RWPE2 (cell line): ENCODE measurements at regions not wholly inside any gene's neighbourhood (a gene's known extent, or its start where the extent isn't known, plus 50 kb on each side); places are given as distances from the start of the nearest gene placed in this dataset.

Experiments used
- ATAC-seq: fragments of 200-7000 bp; cut with Tn5 transposase; 3 replicates; pipeline ENCODE4 v1.9.1; 2021; ENCODE audit warnings: low read depth
- DNase-seq: peaks from one replicate; pipeline ENCODE4 v3.0.0-alpha.2; 2020; ENCODE audit warnings: low spot score
- H3K27ac ChIP-seq: fragments of 450-650 bp; 2 replicates; pipeline ENCODE4 v1.5.1; 2017; ENCODE audit warnings: mild to moderate bottlenecking; ENCODE audit not compliant: poor library complexity, severe bottlenecking
- H3K27me3 ChIP-seq: fragments of 250-450 bp; sonication (Bioruptor Pico); 2 replicates; pipeline ENCODE4 v1.5.1; 2021; ENCODE audit warnings: mild to moderate bottlenecking, moderate library complexity; ENCODE audit not compliant: insufficient read depth, poor library complexity, severe bottlenecking
- H3K36me3 ChIP-seq: fragments of 250-450 bp; sonication (Bioruptor Pico); 2 replicates; pipeline ENCODE4 v1.5.1; 2020; ENCODE audit warnings: low read depth, mild to moderate bottlenecking, moderate library complexity
- H3K4me1 ChIP-seq: fragments of 250-450 bp; sonication (Bioruptor Pico); 2 replicates; pipeline ENCODE4 v1.5.1; 2021; ENCODE audit warnings: mild to moderate bottlenecking, moderate library complexity; ENCODE audit not compliant: insufficient read depth, poor library complexity, severe bottlenecking
- H3K4me3 ChIP-seq: fragments of 250-450 bp; sonication (Bioruptor Pico); 2 replicates; pipeline ENCODE4 v1.5.1; 2021; ENCODE audit warnings: mild to moderate bottlenecking, moderate library complexity; ENCODE audit not compliant: severe bottlenecking
- H3K9me3 ChIP-seq: fragments of 250-450 bp; sonication (Bioruptor Pico); 2 replicates; pipeline ENCODE4 v1.5.1; 2021; ENCODE audit warnings: mild to moderate bottlenecking, moderate library complexity; ENCODE audit not compliant: severe bottlenecking
- TF ChIP-seq, protein P1 (sequence below): fragments of 450-650 bp; IDR thresholded peaks from one replicate; pipeline ENCODE4 v1.5.1; 2017; ENCODE audit warnings: mild to moderate bottlenecking, moderate library complexity; ENCODE audit not compliant: poor library complexity, severe bottlenecking

GRCh38 chr5:125766706-125767105, 656.5 kb upstream of the GRAMD2B start:
- H3K4me1 ChIP-seq = no peaks in the 10 kb centered on the region
- no peak overlapping the region for H3K4me3 ChIP-seq
- TF ChIP-seq, protein P1, sequence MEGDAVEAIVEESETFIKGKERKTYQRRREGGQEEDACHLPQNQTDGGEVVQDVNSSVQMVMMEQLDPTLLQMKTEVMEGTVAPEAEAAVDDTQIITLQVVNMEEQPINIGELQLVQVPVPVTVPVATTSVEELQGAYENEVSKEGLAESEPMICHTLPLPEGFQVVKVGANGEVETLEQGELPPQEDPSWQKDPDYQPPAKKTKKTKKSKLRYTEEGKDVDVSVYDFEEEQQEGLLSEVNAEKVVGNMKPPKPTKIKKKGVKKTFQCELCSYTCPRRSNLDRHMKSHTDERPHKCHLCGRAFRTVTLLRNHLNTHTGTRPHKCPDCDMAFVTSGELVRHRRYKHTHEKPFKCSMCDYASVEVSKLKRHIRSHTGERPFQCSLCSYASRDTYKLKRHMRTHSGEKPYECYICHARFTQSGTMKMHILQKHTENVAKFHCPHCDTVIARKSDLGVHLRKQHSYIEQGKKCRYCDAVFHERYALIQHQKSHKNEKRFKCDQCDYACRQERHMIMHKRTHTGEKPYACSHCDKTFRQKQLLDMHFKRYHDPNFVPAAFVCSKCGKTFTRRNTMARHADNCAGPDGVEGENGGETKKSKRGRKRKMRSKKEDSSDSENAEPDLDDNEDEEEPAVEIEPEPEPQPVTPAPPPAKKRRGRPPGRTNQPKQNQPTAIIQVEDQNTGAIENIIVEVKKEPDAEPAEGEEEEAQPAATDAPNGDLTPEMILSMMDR = no peak
- ATAC-seq (no peak), DNase-seq (no peak)
- no peak overlapping the region for H3K27ac ChIP-seq
- no peaks in the 10 kb centered on the region for H3K27me3 ChIP-seq
- no peaks in the 10 kb centered on the region for H3K36me3 ChIP-seq
- no peaks in the 10 kb centered on the region for H3K9me3 ChIP-seq

GRCh38 chr5:125775896-125776295, 647.3 kb upstream of the GRAMD2B start:
- no peak for ATAC-seq
- no peak for DNase-seq
- no peaks in the 10 kb centered on the region for H3K4me1 ChIP-seq
- H3K27me3 ChIP-seq = no peaks in the 10 kb centered on the region
- TF ChIP-seq, protein P1 = no peak
- no peaks in the 10 kb centered on the region for H3K36me3 ChIP-seq
- no peak overlapping the region for H3K4me3 ChIP-seq
- H3K27ac ChIP-seq = no peak overlapping the region
- no peaks in the 10 kb centered on the region for H3K9me3 ChIP-seq

GRCh38 chr5:125776656-125777139, 646.5 kb upstream of the GRAMD2B start:
- no peaks in the 10 kb centered on the region for H3K4me1 ChIP-seq
- no peak for DNase-seq
- H3K36me3 ChIP-seq = no peaks in the 10 kb centered on the region
- no peak for ATAC-seq
- H3K4me3 ChIP-seq = no peak overlapping the region
- no peaks in the 10 kb centered on the region for H3K27me3 ChIP-seq
- H3K9me3 ChIP-seq = no peaks in the 10 kb centered on the region
- no peak overlapping the region for H3K27ac ChIP-seq
- TF ChIP-seq, protein P1 = no peak

DNA sequence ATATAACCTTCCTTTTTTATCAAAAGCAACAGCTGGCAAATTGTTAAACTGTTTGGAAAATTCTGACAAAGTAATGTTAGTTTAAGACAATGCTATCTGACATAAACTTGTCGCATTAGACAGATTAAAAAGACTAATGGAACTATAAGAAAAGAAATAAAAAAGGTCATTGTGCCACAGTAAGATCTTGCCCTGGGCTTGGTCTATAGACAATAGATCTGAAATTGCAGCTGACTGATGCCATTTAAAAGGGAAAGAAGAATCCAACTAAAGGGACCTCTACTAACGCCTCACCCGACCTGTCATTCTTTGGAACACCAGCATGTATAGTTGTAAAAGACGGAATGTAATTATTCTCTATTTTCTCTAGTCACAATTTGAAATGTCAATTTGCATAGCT, 644.4 kb upstream of the GRAMD2B start:
- Histone ChIP-seq H3K9me3 (no peaks in the 10 kb centered on the region), H3K27ac (no peak overlapping the region), H3K4me1 (no peaks in the 10 kb centered on the region), H3K4me3 (no peak overlapping the region), H3K36me3 (no peaks in the 10 kb centered on the region), H3K27me3 (no peaks in the 10 kb centered on the region)
- no peak for DNase-seq
- TF ChIP-seq, protein P1 = no peak
- ATAC-seq = no peak

DNA sequence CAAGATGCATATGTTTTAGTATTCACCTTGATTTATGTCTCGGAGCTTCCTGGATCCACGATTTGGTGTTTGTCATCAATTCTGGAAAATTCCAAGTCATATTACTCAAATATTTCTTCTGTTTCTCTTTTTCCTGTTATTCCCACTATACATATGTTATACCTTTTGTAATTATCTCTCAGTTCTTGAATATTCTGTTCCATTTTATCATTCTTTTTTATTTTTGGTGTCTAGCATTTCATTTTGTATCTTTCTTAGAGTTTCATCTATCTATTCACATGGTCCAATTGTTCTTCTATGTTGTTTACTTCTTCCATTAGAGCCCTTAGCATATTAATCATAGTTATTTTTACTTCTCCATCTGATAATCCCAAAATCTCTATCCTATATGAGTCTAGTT, 637.8 kb upstream of the GRAMD2B start:
- Histone ChIP-seq H3K4me3 (no peak overlapping the region), H3K9me3 (no peaks in the 10 kb centered on the region), H3K4me1 (no peaks in the 10 kb centered on the region), H3K27me3 (no peaks in the 10 kb centered on the region), H3K27ac (no peak overlapping the region), H3K36me3 (no peaks in the 10 kb centered on the region)
- ATAC-seq (no peak), DNase-seq (no peak)
- TF ChIP-seq, protein P1 = no peak
